ENCODE measurements at regions not wholly inside any gene's neighbourhood (a gene's known extent, or its start where the extent isn't known, plus 50 kb on each side); places are given as distances from the start of the nearest gene placed in this dataset.

GRCh38 chr17:37830151-37830993, 85.5 kb upstream of the HNF1B start:
- no peak overlapping the region for H3K27ac ChIP-seq
- no peaks in the 10 kb centered on the region for H3K9me3 ChIP-seq
- H3K4me3 ChIP-seq = no peak overlapping the region
- no peak for TF ChIP-seq CTCF (IDR thresholded peaks at IDR 0.05)
- no peak for TF ChIP-seq POLR2AphosphoS5 (IDR thresholded peaks at IDR 0.05; ENCODE audit: insufficient read depth in 1 of 2, low read depth in 1 of 2)
- TF ChIP-seq POLR2A (IDR thresholded peaks at IDR 0.05) = no peak
- intact Hi-C loops (cut with DNase I) = no loop called here
- no peaks in the 10 kb centered on the region for H3K27me3 ChIP-seq
- no peak for DNase-seq (ENCODE audit: extremely low spot score in 2 of 2)
- H3K36me3 ChIP-seq = no peaks in the 10 kb centered on the region
- no peaks in the 10 kb centered on the region for H3K4me1 ChIP-seq

GRCh38 chr17:37829592-37830123, 84.8 kb upstream of the HNF1B start:
- TF ChIP-seq POLR2A (IDR thresholded peaks at IDR 0.05) (no peak), POLR2AphosphoS5 (IDR thresholded peaks at IDR 0.05; ENCODE audit: insufficient read depth in 1 of 2, low read depth in 1 of 2) (no peak), CTCF (IDR thresholded peaks at IDR 0.05) (no peak)
- Histone ChIP-seq H3K36me3 (no peaks in the 10 kb centered on the region), H3K27ac (no peak overlapping the region), H3K27me3 (no peaks in the 10 kb centered on the region), H3K9me3 (no peaks in the 10 kb centered on the region), H3K4me1 (no peaks in the 10 kb centered on the region), H3K4me3 (no peak overlapping the region)
- DNase-seq (ENCODE audit: extremely low spot score in 2 of 2) = no peak
- intact Hi-C loops (cut with DNase I) = no loop called here

- Histone ChIP-seq H3K27me3 (no peaks in the 10 kb centered on the region), H3K36me3 (no peaks in the 10 kb centered on the region), H3K9me3 (no peaks in the 10 kb centered on the region), H3K4me1 (no peaks in the 10 kb centered on the region), H3K27ac (no peak overlapping the region), H3K4me3 (no peak overlapping the region)
- TF ChIP-seq POLR2AphosphoS5 (IDR thresholded peaks at IDR 0.05; ENCODE audit: insufficient read depth in 1 of 2, low read depth in 1 of 2) = no peak
- no peak for TF ChIP-seq CTCF (IDR thresholded peaks at IDR 0.05)
- TF ChIP-seq POLR2A (IDR thresholded peaks at IDR 0.05) = no peak
- intact Hi-C loops (cut with DNase I) = no loop called here
- no peak for DNase-seq (ENCODE audit: extremely low spot score in 2 of 2)
Measured at GRCh38 chr17:37828651-37829124, 83.8 kb upstream of the HNF1B start.

- H3K27me3 ChIP-seq = no peaks in the 10 kb centered on the region
- H3K4me1 ChIP-seq = no peaks in the 10 kb centered on the region
- no peaks in the 10 kb centered on the region for H3K9me3 ChIP-seq
- no peaks in the 10 kb centered on the region for H3K36me3 ChIP-seq
- intact Hi-C loops (cut with DNase I) = no loop called here
- TF ChIP-seq CTCF (IDR thresholded peaks at IDR 0.05) (no peak), POLR2AphosphoS5 (IDR thresholded peaks at IDR 0.05; ENCODE audit: insufficient read depth in 1 of 2, low read depth in 1 of 2) (no peak), POLR2A (IDR thresholded peaks at IDR 0.05) (no peak)
- DNase-seq (ENCODE audit: extremely low spot score in 2 of 2) = no peak
- H3K27ac ChIP-seq = no peak overlapping the region
- no peak overlapping the region for H3K4me3 ChIP-seq
Measured at GRCh38 chr17:37827905-37828650, 83.2 kb upstream of the HNF1B start.
